ENCODE measurements at regions not wholly inside any gene's neighbourhood (a gene's known extent, or its start where the extent isn't known, plus 50 kb on each side); places are given as distances from the start of the nearest gene placed in this dataset.
"Not testable (repeated sequence)": the region's sequence is repeated elsewhere in the genome, so short reads cannot be mapped to it uniquely, and the experiment has no call there.

- DNase-seq, result not testable (repeated sequence)
Observed at GRCh38 chr2:179385756-179386155, 121.1 kb upstream of the SESTD1 start.

- no peak for DNase-seq
Observed at GRCh38 chr2:179383975-179384374, 119.3 kb upstream of the SESTD1 start.

GRCh38 chr2:179377296-179377695 lies 112.7 kb upstream of the SESTD1 start:
- no peak for DNase-seq

- DNase-seq, result no peak
Observed at GRCh38 chr2:179376881-179377280, 112.2 kb upstream of the SESTD1 start.

GRCh38 chr2:179373816-179374215 lies 109.2 kb upstream of the SESTD1 start:
- no peak for DNase-seq

GRCh38 chr2:179365561-179365960 lies 100.9 kb upstream of the SESTD1 start:
- DNase-seq, result not testable (repeated sequence)

GRCh38 chr2:179355881-179356280 lies 91.2 kb upstream of the SESTD1 start:
- no peak for DNase-seq

- DNase-seq, result no peak
Observed at GRCh38 chr2:179354739-179355537, 90.3 kb upstream of the SESTD1 start.

- DNase-seq, result no peak
Observed at GRCh38 chr2:179354296-179354695, 89.7 kb upstream of the SESTD1 start.

- no peak for DNase-seq
Observed at GRCh38 chr2:179352181-179352580, 87.5 kb upstream of the SESTD1 start.

- no peak for DNase-seq
Observed at GRCh38 chr2:179351057-179351456, 86.4 kb upstream of the SESTD1 start.

- DNase-seq, result no peak
Observed at GRCh38 chr2:179349670-179350303, 85.2 kb upstream of the SESTD1 start.

GRCh38 chr2:179348906-179349305 lies 84.3 kb upstream of the SESTD1 start:
- DNase-seq, result no peak

GRCh38 chr2:179344970-179345369 lies 80.3 kb upstream of the SESTD1 start:
- no peak for DNase-seq

GRCh38 chr2:179344280-179344964 lies 79.8 kb upstream of the SESTD1 start:
- peak; percentile 52 for DNase-seq

- DNase-seq, result no peak
Observed at GRCh38 chr2:179343945-179344279, 79.3 kb upstream of the SESTD1 start.

- DNase-seq, result peak; percentile 79
Observed at GRCh38 chr2:179341152-179341866, 76.7 kb upstream of the SESTD1 start.

- peak; percentile 92 for DNase-seq
Observed at GRCh38 chr2:179340678-179341077, 76.0 kb upstream of the SESTD1 start.

- DNase-seq, result no peak
Observed at GRCh38 chr2:179338681-179339080, 74.0 kb upstream of the SESTD1 start.

- DNase-seq, result no peak
Observed at GRCh38 chr2:179336782-179337534, 72.3 kb upstream of the SESTD1 start.

- DNase-seq, result no peak
Observed at GRCh38 chr2:179335732-179336131, 71.1 kb upstream of the SESTD1 start.

GRCh38 chr2:179332903-179333302 lies 68.3 kb upstream of the SESTD1 start:
- no peak for DNase-seq

GRCh38 chr2:179331061-179331460 lies 66.4 kb upstream of the SESTD1 start:
- no peak for DNase-seq
